AG20443 (cell line): ENCODE measurements at regions not wholly inside any gene's neighbourhood (a gene's known extent, or its start where the extent isn't known, plus 50 kb on each side); places are given as distances from the start of the nearest gene placed in this dataset.
"Not testable (repeated sequence)": the region's sequence is repeated elsewhere in the genome, so short reads cannot be mapped to it uniquely, and the experiment has no call there.

ENCODE experiments used
- DNase-seq: peaks from one replicate; pipeline ENCODE4 v3.0.0; 2012; ENCODE audit warnings: low spot score, mixed read lengths

- no peak for DNase-seq
Observed at GRCh38 chr1:61580417-61580816, 144.5 kb downstream of the TM2D1 start.

- no peak for DNase-seq
Observed at GRCh38 chr1:61579802-61580201, 145.1 kb downstream of the TM2D1 start.

GRCh38 chr1:61572046-61572445 lies 152.9 kb downstream of the TM2D1 start:
- peak; percentile 14 for DNase-seq

GRCh38 chr1:61570191-61570590 lies 154.8 kb downstream of the TM2D1 start:
- DNase-seq, result no peak

GRCh38 chr1:61569303-61569621 lies 155.7 kb downstream of the TM2D1 start:
- no peak for DNase-seq

GRCh38 chr1:61568460-61569302 lies 156.3 kb downstream of the TM2D1 start:
- DNase-seq, result no peak

- no peak for DNase-seq
Observed at GRCh38 chr1:61566177-61566576, 158.8 kb downstream of the TM2D1 start.

- no peak for DNase-seq
Observed at GRCh38 chr1:61563611-61564010, 161.3 kb downstream of the TM2D1 start.

- DNase-seq, result no peak
Observed at GRCh38 chr1:61561666-61562065, 163.3 kb downstream of the TM2D1 start.

- DNase-seq, result no peak
Observed at GRCh38 chr1:61560385-61560784, 164.6 kb downstream of the TM2D1 start.

GRCh38 chr1:61556631-61557030 lies 168.3 kb downstream of the TM2D1 start:
- no peak for DNase-seq

GRCh38 chr1:61552630-61553305 lies 172.2 kb downstream of the TM2D1 start:
- no peak for DNase-seq

GRCh38 chr1:61547302-61547701 lies 177.6 kb downstream of the TM2D1 start:
- not testable (repeated sequence) for DNase-seq

GRCh38 chr1:61544870-61545269 lies 180.1 kb downstream of the TM2D1 start:
- DNase-seq, result not testable (repeated sequence)

- not testable (repeated sequence) for DNase-seq
Observed at GRCh38 chr1:61543498-61543897, 181.4 kb downstream of the TM2D1 start.

GRCh38 chr1:61539720-61540462 lies 185.1 kb downstream of the TM2D1 start:
- peak; percentile 61 for DNase-seq

- no peak for DNase-seq
Observed at GRCh38 chr1:61538228-61538627, 186.7 kb downstream of the TM2D1 start.

- no peak for DNase-seq
Observed at GRCh38 chr1:61536174-61537108, 188.5 kb downstream of the TM2D1 start.

GRCh38 chr1:61534847-61535246 lies 190.1 kb downstream of the TM2D1 start:
- DNase-seq, result no peak

GRCh38 chr1:61533546-61533945 lies 191.4 kb downstream of the TM2D1 start:
- no peak for DNase-seq

GRCh38 chr1:61531716-61532115 lies 193.2 kb downstream of the TM2D1 start:
- no peak for DNase-seq
